CD4-positive, CD25-positive, alpha-beta regulatory T cell (primary cell): ENCODE measurements at regions not wholly inside any gene's neighbourhood (a gene's known extent, or its start where the extent isn't known, plus 50 kb on each side); places are given as distances from the start of the nearest gene placed in this dataset.

ENCODE experiments used
- ATAC-seq, 2 donors: fragments of 150-1000 bp; cut with Tn5 transposase; one replicate each; pipeline ENCODE4 v1.10.0; 2021; ENCODE audit warnings: low read depth in 2 of 2, moderate number of reproducible peaks in 2 of 2, moderate library complexity in 1 of 2
- DNase-seq, 3 donors: peaks; one replicate each; pipeline versions ENCODE4 v3.0.0 to v3.0.0-alpha.2; 2012 to 2022; ENCODE audit warnings: mixed read lengths in 1 of 3
- H3K27ac ChIP-seq: one replicate; pipeline ENCODE4 v1.7.0; 2013; ENCODE audit warnings: mild to moderate bottlenecking, low read length; ENCODE audit not compliant: insufficient read depth, poor library complexity, severe bottlenecking
- H3K27me3 ChIP-seq: one replicate; pipeline ENCODE4 v1.7.0; 2013; ENCODE audit warnings: low read length; ENCODE audit not compliant: control insufficient read depth, insufficient read depth
- H3K36me3 ChIP-seq: one replicate; pipeline ENCODE4 v1.7.0; 2013; ENCODE audit warnings: mild to moderate bottlenecking, low read length, moderate library complexity; ENCODE audit not compliant: control insufficient read depth, insufficient read depth
- H3K4me1 ChIP-seq: 2 replicates; pipeline ENCODE4 v1.7.0; 2013; ENCODE audit warnings: mild to moderate bottlenecking, low read length; ENCODE audit not compliant: insufficient read depth, control insufficient read depth, poor library complexity, severe bottlenecking
- H3K4me3 ChIP-seq: one replicate; pipeline ENCODE4 v1.7.0; 2013; ENCODE audit warnings: low read depth, mild to moderate bottlenecking, low read length, moderate library complexity
- H3K9me3 ChIP-seq, 2 experiments: 1 replicate in 1 of 2; 2 replicates in 1 of 2; pipeline ENCODE4 v1.7.0; 2013; ENCODE audit warnings: low read length in 2 of 2, mild to moderate bottlenecking in 1 of 2, moderate library complexity in 1 of 2; ENCODE audit not compliant: control insufficient read depth in 2 of 2
- H3K27ac Mint-ChIP-seq, 3 donors: one replicate each; pipeline ENCODE4 v1.8.0; 2020 to 2022; ENCODE audit warnings: mild to moderate bottlenecking in 3 of 3, mixed read lengths in 3 of 3, moderate library complexity in 2 of 3
- H3K27me3 Mint-ChIP-seq: one replicate; pipeline ENCODE4 v1.8.0; 2022; ENCODE audit warnings: mild to moderate bottlenecking, mixed read lengths
- H3K36me3 Mint-ChIP-seq: one replicate; pipeline ENCODE4 v1.8.0; 2020; ENCODE audit warnings: mixed read lengths
- H3K4me1 Mint-ChIP-seq, 4 donors: one replicate each; pipeline ENCODE4 v1.8.0; 2020 to 2022; ENCODE audit warnings: mixed read lengths in 4 of 4, mild to moderate bottlenecking in 1 of 4
- H3K4me3 Mint-ChIP-seq, 4 donors: one replicate each; pipeline ENCODE4 v1.8.0; 2020 to 2022; ENCODE audit warnings: mild to moderate bottlenecking in 4 of 4, mixed read lengths in 4 of 4, moderate library complexity in 3 of 4
- H3K9me3 Mint-ChIP-seq, 7 donors: one replicate each; pipeline ENCODE4 v1.8.0; 2020 to 2022; ENCODE audit warnings: mixed read lengths in 7 of 7, mild to moderate bottlenecking in 3 of 7, moderate library complexity in 2 of 7

DNA sequence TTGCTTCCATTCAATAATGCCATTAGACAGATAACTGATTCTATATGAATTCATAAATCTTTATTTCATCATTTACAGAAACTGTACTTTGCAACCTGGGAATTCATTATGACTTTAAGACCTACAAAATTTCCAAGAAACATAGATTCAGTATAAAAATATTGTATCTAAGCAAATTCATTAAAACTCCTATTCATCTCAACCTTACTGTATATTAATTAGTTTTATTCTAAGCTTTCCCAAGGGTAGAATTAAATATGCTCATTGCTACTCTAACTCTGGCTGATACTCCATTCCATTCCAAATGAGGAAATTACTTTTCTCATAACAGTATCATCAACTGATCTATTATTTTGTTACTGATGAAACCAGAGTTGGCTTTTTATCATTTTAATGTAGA lies 473.0 kb upstream of the LRRTM4 start:
- Histone ChIP-seq H3K27ac (no peak overlapping the region), H3K36me3 (no peaks in the 10 kb centered on the region), H3K4me1 (no peaks in the 10 kb centered on the region), H3K4me3 (no peak overlapping the region), H3K27me3 (no peaks in the 10 kb centered on the region), H3K9me3 (no peaks in the 10 kb centered on the region)
- H3K27ac Mint-ChIP-seq = no peak overlapping the region
- peaks cover 2 to 14% (median 4%) of the 10 kb centered on the region in 7 donors for H3K9me3 Mint-ChIP-seq
- H3K36me3 Mint-ChIP-seq = no peaks in the 10 kb centered on the region
- H3K27me3 Mint-ChIP-seq = no peaks in the 10 kb centered on the region
- no peak for ATAC-seq
- H3K4me3 Mint-ChIP-seq = no peak overlapping the region
- H3K4me1 Mint-ChIP-seq = no peaks in the 10 kb centered on the region
- DNase-seq = no peak

DNA sequence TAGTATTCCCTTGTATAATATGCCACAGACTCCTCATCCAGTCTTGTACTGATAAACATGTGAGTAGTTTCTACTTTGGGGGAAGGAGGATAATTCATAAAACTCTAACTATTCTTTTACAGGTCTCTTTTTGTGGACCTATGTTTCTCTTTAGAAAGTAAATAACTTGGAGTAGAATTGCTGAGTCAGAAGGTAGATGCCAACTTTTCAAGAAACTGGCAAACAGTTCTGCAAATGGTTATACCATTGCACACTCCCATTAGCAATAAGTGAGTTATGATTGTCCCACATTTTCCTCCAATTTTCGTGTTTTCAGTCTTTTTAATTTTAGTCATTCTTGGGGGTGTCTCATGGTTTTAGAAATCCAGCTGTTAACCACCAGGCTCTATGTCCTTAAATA lies 477.2 kb upstream of the LRRTM4 start:
- no peaks in the 10 kb centered on the region for H3K27me3 ChIP-seq
- no peak overlapping the region for H3K27ac ChIP-seq
- H3K9me3 ChIP-seq = peaks cover 0 to 1% of the 10 kb centered on the region in 2 experiments
- Mint-ChIP-seq H3K9me3 (peaks cover 0 to 11% (median 2%) of the 10 kb centered on the region in 7 donors), H3K36me3 (no peaks in the 10 kb centered on the region), H3K4me1 (no peaks in the 10 kb centered on the region), H3K4me3 (no peak overlapping the region), H3K27me3 (no peaks in the 10 kb centered on the region), H3K27ac (no peak overlapping the region)
- H3K36me3 ChIP-seq = no peaks in the 10 kb centered on the region
- H3K4me3 ChIP-seq = no peak overlapping the region
- DNase-seq (no peak), ATAC-seq (no peak)
- no peaks in the 10 kb centered on the region for H3K4me1 ChIP-seq

DNA sequence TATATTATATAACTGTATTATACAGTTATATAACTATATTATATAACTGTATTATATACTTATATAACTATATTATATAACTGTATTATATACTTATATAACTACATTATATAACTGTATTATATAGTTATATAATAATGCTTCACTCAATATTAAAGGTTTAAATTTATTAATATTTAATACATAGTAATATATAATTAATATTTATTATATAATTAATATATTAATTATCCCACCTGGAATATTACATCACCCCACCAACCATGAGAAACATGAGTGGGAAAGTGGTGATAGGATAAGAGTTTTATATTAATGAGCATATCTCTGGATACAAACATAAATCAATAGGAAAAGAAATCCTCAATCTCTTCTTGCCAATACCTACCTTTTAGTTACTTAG lies 487.1 kb upstream of the LRRTM4 start:
- H3K36me3 ChIP-seq = no peaks in the 10 kb centered on the region
- Mint-ChIP-seq H3K4me3 (no peak overlapping the region), H3K9me3 (peaks cover 0 to 35% (median 5%) of the 10 kb centered on the region in 7 donors), H3K27me3 (no peaks in the 10 kb centered on the region), H3K4me1 (no peaks in the 10 kb centered on the region), H3K36me3 (no peaks in the 10 kb centered on the region), H3K27ac (no peak overlapping the region)
- peaks cover 2 to 5% of the 10 kb centered on the region in 2 experiments for H3K9me3 ChIP-seq
- no peaks in the 10 kb centered on the region for H3K4me1 ChIP-seq
- no peak for ATAC-seq
- no peak overlapping the region for H3K4me3 ChIP-seq
- no peaks in the 10 kb centered on the region for H3K27me3 ChIP-seq
- no peak overlapping the region for H3K27ac ChIP-seq
- no peak for DNase-seq

DNA sequence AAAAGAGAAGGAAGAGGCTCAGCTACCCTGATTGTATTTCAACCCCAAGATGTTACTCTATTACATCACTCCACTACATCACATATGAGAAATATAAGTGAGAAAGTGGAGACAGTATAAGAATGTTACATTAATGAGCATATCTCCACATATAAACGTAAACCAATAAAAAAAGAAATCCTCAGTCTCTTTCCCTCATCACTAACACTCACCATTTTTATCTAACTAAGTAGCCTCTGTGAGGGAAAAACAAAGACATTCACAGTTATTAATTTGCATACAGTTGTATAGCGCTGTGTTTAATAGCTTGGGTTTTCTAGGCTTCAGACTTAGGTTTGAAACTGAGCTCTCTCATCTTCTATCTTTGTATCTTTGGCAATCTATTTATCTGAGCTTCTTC lies 489.1 kb upstream of the LRRTM4 start:
- Mint-ChIP-seq H3K27me3 (no peaks in the 10 kb centered on the region), H3K27ac (no peak overlapping the region), H3K9me3 (peaks cover 4 to 30% (median 6%) of the 10 kb centered on the region in 7 donors), H3K36me3 (no peaks in the 10 kb centered on the region), H3K4me3 (no peak overlapping the region), H3K4me1 (no peaks in the 10 kb centered on the region)
- Histone ChIP-seq H3K27me3 (no peaks in the 10 kb centered on the region), H3K9me3 (peaks cover 2 to 5% of the 10 kb centered on the region in 2 experiments), H3K27ac (no peak overlapping the region), H3K36me3 (no peaks in the 10 kb centered on the region), H3K4me1 (no peaks in the 10 kb centered on the region), H3K4me3 (no peak overlapping the region)
- no peak for ATAC-seq
- DNase-seq = no peak

DNA sequence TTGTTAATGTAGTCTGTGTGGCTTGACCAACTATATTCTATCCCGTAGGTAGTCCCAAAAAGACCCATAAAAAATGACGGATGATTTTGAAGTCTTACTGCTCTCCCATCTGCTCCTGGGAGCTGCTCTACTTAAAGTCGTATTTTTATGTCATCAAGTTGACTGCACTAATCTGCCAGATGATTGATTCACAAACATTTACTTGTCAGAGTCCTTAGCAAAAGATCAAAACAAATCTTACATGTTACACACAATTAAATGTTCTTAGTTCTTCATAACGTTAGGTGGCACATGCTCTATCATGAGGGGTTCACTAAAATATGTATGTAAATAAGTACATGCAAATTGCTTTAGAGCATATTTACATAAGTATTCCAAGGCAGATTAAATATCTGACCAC lies 498.3 kb upstream of the LRRTM4 start:
- Histone ChIP-seq H3K9me3 (peaks cover 0 to 7% of the 10 kb centered on the region in 2 experiments), H3K4me3 (no peak overlapping the region), H3K27ac (no peak overlapping the region), H3K36me3 (no peaks in the 10 kb centered on the region), H3K4me1 (no peaks in the 10 kb centered on the region), H3K27me3 (no peaks in the 10 kb centered on the region)
- no peak for ATAC-seq
- Mint-ChIP-seq H3K27me3 (no peaks in the 10 kb centered on the region), H3K4me3 (no peak overlapping the region), H3K27ac (no peak overlapping the region), H3K9me3 (peaks cover 3 to 27% (median 8%) of the 10 kb centered on the region in 7 donors), H3K4me1 (no peaks in the 10 kb centered on the region), H3K36me3 (no peaks in the 10 kb centered on the region)
- DNase-seq = no peak

DNA sequence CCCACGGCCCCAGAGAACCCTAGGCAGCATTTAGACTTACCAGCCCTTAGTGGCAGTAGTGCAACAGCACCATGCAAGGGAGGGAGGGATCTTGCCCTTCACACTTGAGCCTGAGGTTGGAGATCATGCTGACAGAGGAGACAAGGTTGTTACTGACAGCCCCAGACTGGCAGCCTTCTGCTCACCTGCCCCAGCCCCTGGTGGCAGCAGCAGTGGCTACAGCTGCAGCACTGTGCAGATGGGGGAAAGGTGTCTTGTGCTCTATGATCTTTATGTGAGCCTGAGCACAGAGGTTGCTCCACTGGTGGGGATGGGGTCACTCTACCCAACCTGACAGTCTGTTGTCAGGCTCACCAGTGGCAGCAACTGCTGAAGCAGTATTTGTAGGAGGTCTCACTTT lies 501.2 kb upstream of the LRRTM4 start:
- no peaks in the 10 kb centered on the region for H3K27me3 Mint-ChIP-seq
- Histone ChIP-seq H3K27ac (no peak overlapping the region), H3K4me3 (no peak overlapping the region), H3K9me3 (peaks cover 0 to 7% of the 10 kb centered on the region in 2 experiments), H3K36me3 (no peaks in the 10 kb centered on the region), H3K4me1 (no peaks in the 10 kb centered on the region), H3K27me3 (no peaks in the 10 kb centered on the region)
- H3K9me3 Mint-ChIP-seq = peaks cover 1 to 38% (median 4%) of the 10 kb centered on the region in 7 donors
- ATAC-seq (no peak), DNase-seq (no peak)
- no peak overlapping the region for H3K4me3 Mint-ChIP-seq
- no peak overlapping the region for H3K27ac Mint-ChIP-seq
- H3K4me1 Mint-ChIP-seq = no peaks in the 10 kb centered on the region
- H3K36me3 Mint-ChIP-seq = no peaks in the 10 kb centered on the region

DNA sequence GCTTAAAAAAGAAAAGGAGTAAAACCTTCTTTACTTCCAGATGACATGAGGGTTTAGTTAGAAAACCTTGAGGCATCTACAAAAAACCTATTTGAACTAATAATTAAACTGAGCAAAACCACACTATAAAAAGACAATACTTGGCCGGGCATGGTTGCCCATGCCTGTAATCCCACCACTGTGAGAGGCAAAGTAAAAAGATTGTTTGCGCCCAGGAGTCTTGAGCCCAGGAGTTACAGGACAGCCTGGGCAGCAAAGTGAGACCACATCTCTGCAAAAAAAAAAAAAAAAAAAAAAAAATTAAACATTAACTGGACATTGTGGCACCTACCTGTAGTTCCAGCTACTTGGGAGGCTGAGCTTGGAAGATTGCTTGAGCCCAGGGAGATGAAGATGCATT lies 502.8 kb upstream of the LRRTM4 start:
- no peak for ATAC-seq
- peaks cover 3 to 22% of the 10 kb centered on the region in 2 experiments for H3K9me3 ChIP-seq
- H3K4me1 ChIP-seq = no peaks in the 10 kb centered on the region
- no peak overlapping the region for H3K4me3 Mint-ChIP-seq
- H3K27ac Mint-ChIP-seq = no peak overlapping the region
- H3K4me3 ChIP-seq = no peak overlapping the region
- DNase-seq = no peak
- H3K27me3 Mint-ChIP-seq = no peaks in the 10 kb centered on the region
- H3K9me3 Mint-ChIP-seq = peaks cover under 1 to 41% (median 8%) of the 10 kb centered on the region in 7 donors
- H3K27ac ChIP-seq = no peak overlapping the region
- H3K4me1 Mint-ChIP-seq = no peaks in the 10 kb centered on the region
- no peaks in the 10 kb centered on the region for H3K36me3 Mint-ChIP-seq
- no peaks in the 10 kb centered on the region for H3K27me3 ChIP-seq
- H3K36me3 ChIP-seq = no peaks in the 10 kb centered on the region

DNA sequence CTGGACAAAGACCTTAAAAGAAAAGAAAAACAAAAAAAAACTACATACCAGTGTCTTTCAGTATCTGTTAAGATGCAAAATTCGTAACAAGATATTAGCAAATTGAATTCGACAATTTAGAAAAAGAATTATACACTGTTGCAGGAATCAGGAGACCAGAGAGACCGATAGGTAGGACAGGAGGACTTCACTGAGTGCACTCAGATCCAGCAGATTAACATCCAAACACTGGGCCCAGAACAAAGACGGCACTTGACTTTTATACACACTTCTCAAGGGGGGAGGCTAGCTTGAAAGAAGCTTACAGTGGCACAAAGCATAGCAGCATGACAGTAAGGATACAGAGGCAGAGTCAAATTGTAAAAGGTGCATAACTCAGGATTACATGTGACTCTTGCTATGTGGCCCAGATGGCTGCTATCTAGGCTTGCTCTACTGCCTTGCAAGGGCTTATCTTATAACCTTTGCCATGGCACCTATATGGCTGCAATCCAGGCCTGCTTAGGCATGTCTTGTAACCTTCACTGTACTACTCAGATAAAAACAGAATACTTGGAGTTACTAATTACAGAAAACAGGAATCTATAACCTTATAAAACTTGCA lies 507.3 kb upstream of the LRRTM4 start:
- DNase-seq (no peak), ATAC-seq (no peak)
- no peaks in the 10 kb centered on the region for H3K27me3 Mint-ChIP-seq
- H3K9me3 Mint-ChIP-seq = peaks cover 0 to 44% (median 8%) of the 10 kb centered on the region in 7 donors
- no peak overlapping the region for H3K4me3 ChIP-seq
- H3K4me3 Mint-ChIP-seq = no peak overlapping the region
- H3K27ac ChIP-seq = no peak overlapping the region
- H3K4me1 ChIP-seq = no peaks in the 10 kb centered on the region
- H3K27me3 ChIP-seq = no peaks in the 10 kb centered on the region
- H3K9me3 ChIP-seq = peaks cover 3 to 15% of the 10 kb centered on the region in 2 experiments
- no peak overlapping the region for H3K27ac Mint-ChIP-seq
- H3K36me3 Mint-ChIP-seq = no peaks in the 10 kb centered on the region
- no peaks in the 10 kb centered on the region for H3K36me3 ChIP-seq
- H3K4me1 Mint-ChIP-seq = no peaks in the 10 kb centered on the region
